BE2C (cell line): ENCODE measurements at regions not wholly inside any gene's neighbourhood (a gene's known extent, or its start where the extent isn't known, plus 50 kb on each side); places are given as distances from the start of the nearest gene placed in this dataset.

Experiments
- DNase-seq: peaks from one replicate; pipeline ENCODE4 v3.0.0-alpha.2; 2020
- H3K27me3 ChIP-seq: fragments of 250-450 bp; sonication (Bioruptor Pico); 2 replicates; pipeline ENCODE4 v1.5.1; 2020; ENCODE audit warnings: mild to moderate bottlenecking
- H3K36me3 ChIP-seq: fragments of 250-450 bp; sonication (Bioruptor Pico); 2 replicates; pipeline ENCODE4 v1.5.1; 2020; ENCODE audit warnings: mild to moderate bottlenecking
- H3K4me1 ChIP-seq: fragments of 250-450 bp; sonication (Bioruptor Pico); 2 replicates; pipeline ENCODE4 v1.5.1; 2020
- H3K4me3 ChIP-seq: 2 replicates; pipeline ENCODE4 v1.5.1; 2011; ENCODE audit warnings: low read depth, low read length
- H3K9me3 ChIP-seq: fragments of 250-450 bp; sonication (Bioruptor Pico); 2 replicates; pipeline ENCODE4 v1.5.1; 2020
- TF ChIP-seq, protein P1 (sequence below): IDR thresholded peaks from 2 replicates; pipeline ENCODE4 v1.5.1; 2012; ENCODE audit warnings: mild to moderate bottlenecking, low read depth, low read length

- DNase-seq = no peak
- TF ChIP-seq, protein P1, sequence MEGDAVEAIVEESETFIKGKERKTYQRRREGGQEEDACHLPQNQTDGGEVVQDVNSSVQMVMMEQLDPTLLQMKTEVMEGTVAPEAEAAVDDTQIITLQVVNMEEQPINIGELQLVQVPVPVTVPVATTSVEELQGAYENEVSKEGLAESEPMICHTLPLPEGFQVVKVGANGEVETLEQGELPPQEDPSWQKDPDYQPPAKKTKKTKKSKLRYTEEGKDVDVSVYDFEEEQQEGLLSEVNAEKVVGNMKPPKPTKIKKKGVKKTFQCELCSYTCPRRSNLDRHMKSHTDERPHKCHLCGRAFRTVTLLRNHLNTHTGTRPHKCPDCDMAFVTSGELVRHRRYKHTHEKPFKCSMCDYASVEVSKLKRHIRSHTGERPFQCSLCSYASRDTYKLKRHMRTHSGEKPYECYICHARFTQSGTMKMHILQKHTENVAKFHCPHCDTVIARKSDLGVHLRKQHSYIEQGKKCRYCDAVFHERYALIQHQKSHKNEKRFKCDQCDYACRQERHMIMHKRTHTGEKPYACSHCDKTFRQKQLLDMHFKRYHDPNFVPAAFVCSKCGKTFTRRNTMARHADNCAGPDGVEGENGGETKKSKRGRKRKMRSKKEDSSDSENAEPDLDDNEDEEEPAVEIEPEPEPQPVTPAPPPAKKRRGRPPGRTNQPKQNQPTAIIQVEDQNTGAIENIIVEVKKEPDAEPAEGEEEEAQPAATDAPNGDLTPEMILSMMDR = no peak
- H3K9me3 ChIP-seq = no peaks in the 10 kb centered on the region
- H3K4me1 ChIP-seq = no peaks in the 10 kb centered on the region
- no peaks in the 10 kb centered on the region for H3K27me3 ChIP-seq
- H3K36me3 ChIP-seq = no peaks in the 10 kb centered on the region
- no peak overlapping the region for H3K4me3 ChIP-seq
Observed at GRCh38 chr5:24899180-24899579, 254.4 kb upstream of the CDH10 start.

GRCh38 chr5:24864244-24864643, 219.5 kb upstream of the CDH10 start:
- Histone ChIP-seq H3K4me3 (no peak overlapping the region), H3K27me3 (no peaks in the 10 kb centered on the region), H3K9me3 (no peaks in the 10 kb centered on the region), H3K4me1 (no peaks in the 10 kb centered on the region), H3K36me3 (no peaks in the 10 kb centered on the region)
- TF ChIP-seq, protein P1 = no peak
- no peak for DNase-seq

DNA sequence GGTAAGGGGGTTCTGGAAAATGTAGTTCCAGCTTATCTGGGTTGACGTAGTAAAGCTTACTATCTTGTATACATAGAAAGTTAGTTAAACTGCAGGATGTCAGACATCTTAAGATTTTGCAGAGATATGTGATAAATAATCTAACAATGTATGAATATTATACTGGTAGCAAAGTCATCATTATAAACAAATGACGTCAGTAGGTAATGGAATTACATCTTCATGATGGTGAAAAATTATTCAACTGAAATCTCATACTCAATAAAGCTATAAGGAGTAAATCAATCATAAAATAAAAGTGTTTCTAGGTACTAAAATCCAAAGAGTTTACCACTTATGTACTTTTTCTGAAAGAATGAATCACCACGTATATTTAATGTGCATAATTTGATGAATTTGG, 217.3 kb upstream of the CDH10 start:
- TF ChIP-seq, protein P1 = no peak
- Histone ChIP-seq H3K36me3 (no peaks in the 10 kb centered on the region), H3K9me3 (no peaks in the 10 kb centered on the region), H3K4me1 (no peaks in the 10 kb centered on the region), H3K27me3 (no peaks in the 10 kb centered on the region), H3K4me3 (no peak overlapping the region)
- no peak for DNase-seq

DNA sequence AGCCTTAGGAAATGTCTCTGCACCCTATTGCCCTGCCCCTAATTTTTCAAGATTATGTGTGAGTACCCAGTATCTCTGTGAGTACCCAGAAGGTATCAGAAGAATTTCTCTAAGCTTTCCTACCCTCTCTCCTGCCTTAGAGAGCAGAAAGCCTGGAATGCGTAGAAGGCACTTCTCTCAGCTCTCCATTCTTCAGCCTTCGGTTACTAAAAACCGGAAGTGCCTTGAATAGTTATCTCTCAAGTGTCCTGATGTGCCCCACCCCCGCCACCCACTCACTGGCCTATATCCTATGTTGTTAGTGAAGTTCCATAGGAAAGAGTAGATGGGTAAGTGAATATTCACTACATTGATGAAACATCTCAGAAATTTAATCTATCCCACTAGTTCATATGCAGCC, 210.7 kb upstream of the CDH10 start:
- H3K4me3 ChIP-seq = no peak overlapping the region
- TF ChIP-seq, protein P1 = no peak
- no peaks in the 10 kb centered on the region for H3K27me3 ChIP-seq
- DNase-seq = no peak
- H3K4me1 ChIP-seq = no peaks in the 10 kb centered on the region
- H3K36me3 ChIP-seq = no peaks in the 10 kb centered on the region
- no peaks in the 10 kb centered on the region for H3K9me3 ChIP-seq

DNA sequence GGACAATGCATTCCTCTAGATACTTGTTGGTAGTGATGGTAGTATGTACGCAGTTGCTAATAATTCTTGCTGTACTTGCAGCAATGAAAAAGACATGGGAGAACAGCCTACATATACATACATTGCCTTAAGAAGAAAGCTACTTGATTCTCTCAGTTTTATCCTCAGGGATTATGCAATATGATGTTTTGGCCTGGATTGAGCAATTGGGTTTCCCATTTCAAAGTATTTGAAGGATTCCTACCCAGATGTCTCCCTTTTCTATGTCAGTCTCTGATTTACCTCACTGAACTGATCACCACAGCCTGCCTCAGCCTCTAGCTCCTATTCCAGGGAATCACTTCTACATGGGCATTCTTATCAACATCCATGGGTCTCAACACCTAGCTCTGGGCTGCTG, 210.1 kb upstream of the CDH10 start:
- Histone ChIP-seq H3K4me1 (no peaks in the 10 kb centered on the region), H3K4me3 (no peak overlapping the region), H3K9me3 (no peaks in the 10 kb centered on the region), H3K27me3 (no peaks in the 10 kb centered on the region), H3K36me3 (no peaks in the 10 kb centered on the region)
- TF ChIP-seq, protein P1 = no peak
- DNase-seq = no peak

DNA sequence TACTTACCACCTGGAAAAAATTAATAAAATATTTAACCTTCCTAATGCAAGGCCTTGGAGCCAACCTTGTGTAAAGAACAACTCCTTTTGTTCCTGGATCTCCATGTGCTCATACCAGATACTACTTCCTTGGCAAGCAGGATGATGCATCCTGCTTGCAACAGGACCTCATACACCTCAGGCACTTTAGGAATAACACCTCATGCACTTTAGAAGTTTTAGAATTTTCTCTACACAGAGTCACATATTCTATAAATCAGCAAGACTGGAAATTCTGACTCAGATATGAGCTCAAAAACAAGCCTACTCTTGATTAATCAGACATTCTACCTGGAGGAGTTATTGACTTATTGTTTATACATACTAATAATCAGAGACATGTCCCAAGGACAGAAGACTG, 209.6 kb upstream of the CDH10 start:
- H3K27me3 ChIP-seq = no peaks in the 10 kb centered on the region
- H3K36me3 ChIP-seq = no peaks in the 10 kb centered on the region
- no peak overlapping the region for H3K4me3 ChIP-seq
- no peak for DNase-seq
- H3K9me3 ChIP-seq = no peaks in the 10 kb centered on the region
- TF ChIP-seq, protein P1 = no peak
- no peaks in the 10 kb centered on the region for H3K4me1 ChIP-seq
